ENCODE measurements at regions not wholly inside any gene's neighbourhood (a gene's known extent, or its start where the extent isn't known, plus 50 kb on each side); places are given as distances from the start of the nearest gene placed in this dataset.

DNA sequence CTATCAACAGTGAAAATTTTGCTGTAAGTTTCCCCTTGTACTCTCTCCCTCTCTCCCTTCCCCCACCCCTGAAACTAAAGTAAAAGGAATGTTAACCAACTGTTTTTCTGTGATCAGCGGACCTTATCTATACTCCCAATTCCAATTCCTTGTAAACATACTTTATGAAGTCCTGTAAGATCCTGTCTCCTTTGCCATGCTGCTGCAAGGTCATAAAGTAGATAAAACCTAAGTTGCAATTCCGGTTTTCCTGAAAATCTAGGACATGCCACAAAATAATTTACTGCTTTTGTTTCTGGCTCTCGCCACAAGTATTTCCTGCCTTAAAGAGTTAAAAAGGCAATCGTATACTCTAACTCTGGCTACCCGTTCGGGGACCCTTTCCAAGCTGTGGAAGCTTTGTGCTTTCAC lies 1469.0 kb downstream of the LRRC4C start:
- H3K4me3 ChIP-seq (ENCODE audit: extremely low read depth, insufficient read depth, low read length, poor library complexity, severe bottlenecking) = no peak overlapping the region
- peaks cover 3% of the 10 kb centered on the region for H3K9me3 ChIP-seq (ENCODE audit: control insufficient read depth, low read length)
- peak overlapping the region; percentile 90 for H3K27ac ChIP-seq (ENCODE audit: low read depth, low read length, severe bottlenecking)
- H3K4me1 ChIP-seq (ENCODE audit: control insufficient read depth, insufficient read depth, low read length, poor library complexity, severe bottlenecking) = peaks cover 8% of the 10 kb centered on the region
- no peaks in the 10 kb centered on the region for H3K36me3 ChIP-seq (ENCODE audit: control insufficient read depth, insufficient read depth, low read length)
- 53 to 67% methylated on average over 5 to 6 of the region's 6 CpGs for WGBS, 2 experiments (ENCODE audit: insufficient coverage in 2 of 2)

DNA sequence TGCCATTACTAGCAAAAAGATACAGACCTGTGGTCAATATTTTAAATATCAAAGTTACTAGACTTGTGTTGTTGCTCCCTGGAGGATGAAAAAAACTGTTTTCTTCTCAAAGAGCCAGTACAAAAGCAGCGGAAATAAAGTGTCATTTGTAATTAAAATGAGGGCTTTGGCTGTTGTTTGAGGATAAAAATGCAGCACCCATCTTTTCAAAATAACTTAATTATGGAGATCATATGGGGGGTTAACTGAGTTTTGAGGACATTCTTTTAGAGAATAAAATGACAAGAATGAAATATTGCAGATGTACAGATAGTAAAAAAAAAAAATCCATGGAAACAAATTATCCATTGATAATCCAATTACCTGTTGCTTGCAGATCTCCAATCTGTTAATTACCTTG lies 1484.4 kb downstream of the LRRC4C start:
- H3K9me3 ChIP-seq (ENCODE audit: control insufficient read depth, low read length) = no peaks in the 10 kb centered on the region
- H3K4me1 ChIP-seq (ENCODE audit: control insufficient read depth, insufficient read depth, low read length, poor library complexity, severe bottlenecking) = no peaks in the 10 kb centered on the region
- H3K4me3 ChIP-seq (ENCODE audit: extremely low read depth, insufficient read depth, low read length, poor library complexity, severe bottlenecking) = no peak overlapping the region
- H3K27ac ChIP-seq (ENCODE audit: low read depth, low read length, severe bottlenecking) = no peak overlapping the region
- no CpG with 5 or more reads among the region's 1 CpG for WGBS, 2 experiments (ENCODE audit: insufficient coverage in 2 of 2)
- H3K36me3 ChIP-seq (ENCODE audit: control insufficient read depth, insufficient read depth, low read length) = no peaks in the 10 kb centered on the region

DNA sequence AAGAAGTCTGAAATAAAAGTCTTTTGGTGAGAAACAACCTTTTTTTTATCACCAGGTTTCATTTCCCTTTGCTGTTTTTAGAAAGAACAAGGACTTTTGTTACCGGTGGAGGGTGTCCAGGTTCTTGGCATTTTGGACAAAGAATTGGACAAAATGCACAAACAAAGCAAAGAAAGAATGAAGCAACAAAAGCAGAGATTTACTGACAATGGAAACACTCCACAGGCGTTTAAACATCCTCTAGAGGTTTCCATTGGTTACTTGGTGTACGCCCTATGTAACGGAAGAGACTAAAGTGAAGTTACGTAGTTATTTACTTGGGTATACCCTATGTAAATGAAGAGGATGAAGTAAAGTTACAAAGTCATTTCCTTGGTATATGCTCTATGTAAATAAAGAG lies 1487.0 kb downstream of the LRRC4C start:
- Histone ChIP-seq H3K4me1 (ENCODE audit: control insufficient read depth, insufficient read depth, low read length, poor library complexity, severe bottlenecking) (no peaks in the 10 kb centered on the region), H3K9me3 (ENCODE audit: control insufficient read depth, low read length) (no peaks in the 10 kb centered on the region), H3K36me3 (ENCODE audit: control insufficient read depth, insufficient read depth, low read length) (no peaks in the 10 kb centered on the region), H3K4me3 (ENCODE audit: extremely low read depth, insufficient read depth, low read length, poor library complexity, severe bottlenecking) (no peak overlapping the region), H3K27ac (ENCODE audit: low read depth, low read length, severe bottlenecking) (no peak overlapping the region)
- WGBS, 2 experiments (ENCODE audit: insufficient coverage in 2 of 2) = 90 to 94% methylated on average over 2 to 4 of the region's 5 CpGs

GRCh38 chr11:39971938-39972337 lies 1487.5 kb downstream of the LRRC4C start:
- no peaks in the 10 kb centered on the region for H3K36me3 ChIP-seq (ENCODE audit: control insufficient read depth, insufficient read depth, low read length)
- no peak overlapping the region for H3K27ac ChIP-seq (ENCODE audit: low read depth, low read length, severe bottlenecking)
- 89% methylated on average over 2 of the region's 3 CpGs; no CpG with 5 or more reads in 1 of the 2 experiments for WGBS, 2 experiments (ENCODE audit: insufficient coverage in 2 of 2)
- H3K4me3 ChIP-seq (ENCODE audit: extremely low read depth, insufficient read depth, low read length, poor library complexity, severe bottlenecking) = no peak overlapping the region
- no peaks in the 10 kb centered on the region for H3K4me1 ChIP-seq (ENCODE audit: control insufficient read depth, insufficient read depth, low read length, poor library complexity, severe bottlenecking)
- no peaks in the 10 kb centered on the region for H3K9me3 ChIP-seq (ENCODE audit: control insufficient read depth, low read length)

DNA sequence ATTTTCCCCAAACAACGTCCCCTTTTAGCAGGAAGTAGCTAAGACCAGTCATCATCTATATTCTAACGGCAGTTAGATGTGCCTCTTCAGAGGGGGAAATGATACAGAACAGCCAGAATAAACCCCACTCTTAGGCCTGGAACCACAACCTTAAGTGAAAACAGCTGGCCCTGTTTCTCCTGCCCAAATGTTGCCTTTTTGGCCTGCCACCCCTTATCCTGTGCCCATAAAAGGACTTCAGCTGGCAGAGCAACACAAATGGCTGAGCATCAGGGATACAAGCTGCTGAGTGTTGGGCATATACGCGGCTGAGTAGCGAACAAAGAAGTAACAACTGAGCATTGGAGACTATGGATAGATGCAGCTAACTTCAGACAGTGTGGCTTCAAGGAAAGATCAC lies 1491.4 kb downstream of the LRRC4C start:
- no peaks in the 10 kb centered on the region for H3K4me1 ChIP-seq (ENCODE audit: control insufficient read depth, insufficient read depth, low read length, poor library complexity, severe bottlenecking)
- no peak overlapping the region for H3K4me3 ChIP-seq (ENCODE audit: extremely low read depth, insufficient read depth, low read length, poor library complexity, severe bottlenecking)
- no peaks in the 10 kb centered on the region for H3K9me3 ChIP-seq (ENCODE audit: control insufficient read depth, low read length)
- 100% methylated on average over 2 to 4 of the region's 5 CpGs for WGBS, 2 experiments (ENCODE audit: insufficient coverage in 2 of 2)
- no peak overlapping the region for H3K27ac ChIP-seq (ENCODE audit: low read depth, low read length, severe bottlenecking)
- H3K36me3 ChIP-seq (ENCODE audit: control insufficient read depth, insufficient read depth, low read length) = no peaks in the 10 kb centered on the region

- H3K36me3 ChIP-seq (ENCODE audit: control insufficient read depth, insufficient read depth, low read length) = no peaks in the 10 kb centered on the region
- H3K4me3 ChIP-seq (ENCODE audit: extremely low read depth, insufficient read depth, low read length, poor library complexity, severe bottlenecking) = no peak overlapping the region
- no peaks in the 10 kb centered on the region for H3K9me3 ChIP-seq (ENCODE audit: control insufficient read depth, low read length)
- H3K4me1 ChIP-seq (ENCODE audit: control insufficient read depth, insufficient read depth, low read length, poor library complexity, severe bottlenecking) = no peaks in the 10 kb centered on the region
- WGBS, 2 experiments (ENCODE audit: insufficient coverage in 2 of 2) = 90% methylated on average over 2 of the region's 5 CpGs; no CpG with 5 or more reads in 1 of the 2 experiments
- H3K27ac ChIP-seq (ENCODE audit: low read depth, low read length, severe bottlenecking) = no peak overlapping the region
Measured at GRCh38 chr11:39965701-39966100, 1493.8 kb downstream of the LRRC4C start.

DNA sequence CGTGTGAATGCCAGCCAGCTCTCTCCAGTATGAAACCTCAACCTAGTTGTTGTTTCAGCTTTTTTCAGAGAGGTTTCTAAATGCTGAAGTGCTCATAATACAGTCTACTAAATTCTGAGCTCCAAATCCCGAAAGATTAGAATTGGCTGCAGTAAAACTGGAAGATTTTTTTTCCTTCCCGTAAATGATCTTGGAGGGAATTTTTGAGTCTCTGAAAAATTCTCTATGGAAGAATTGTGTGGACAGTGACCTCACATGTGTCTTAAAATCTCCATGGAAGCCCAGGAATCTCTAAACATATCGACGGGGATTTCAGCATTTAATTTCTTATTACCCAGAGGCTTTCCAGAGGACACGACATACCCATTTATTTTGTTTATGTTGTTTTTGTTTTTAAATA lies 1499.2 kb downstream of the LRRC4C start:
- Histone ChIP-seq H3K27ac (ENCODE audit: low read depth, low read length, severe bottlenecking) (no peak overlapping the region), H3K4me1 (ENCODE audit: control insufficient read depth, insufficient read depth, low read length, poor library complexity, severe bottlenecking) (no peaks in the 10 kb centered on the region), H3K36me3 (ENCODE audit: control insufficient read depth, insufficient read depth, low read length) (no peaks in the 10 kb centered on the region), H3K9me3 (ENCODE audit: control insufficient read depth, low read length) (no peaks in the 10 kb centered on the region), H3K4me3 (ENCODE audit: extremely low read depth, insufficient read depth, low read length, poor library complexity, severe bottlenecking) (no peak overlapping the region)
- WGBS, 2 experiments (ENCODE audit: insufficient coverage in 2 of 2) = 80 to 100% methylated on average over 1 to 2 of the region's 6 CpGs

DNA sequence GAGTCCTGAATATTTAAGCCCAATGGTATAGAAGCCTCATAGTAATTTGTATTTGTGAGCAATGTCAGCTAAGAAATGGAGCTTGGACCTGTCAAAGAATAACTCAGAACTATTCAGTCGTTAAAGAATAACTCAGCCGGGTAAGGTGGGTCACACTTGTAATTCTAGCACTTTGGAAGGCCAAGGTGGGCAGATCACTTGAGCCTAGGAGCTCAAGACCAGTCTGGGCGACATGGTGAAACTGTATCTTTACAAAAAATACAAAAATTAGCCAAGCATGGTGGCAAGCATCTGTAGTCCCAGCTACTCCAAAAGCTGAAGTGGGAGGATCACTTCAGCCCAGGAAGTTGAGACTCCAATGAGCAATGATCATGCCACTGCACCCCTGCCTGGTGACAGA lies 1526.5 kb downstream of the LRRC4C start:
- H3K27ac ChIP-seq (ENCODE audit: low read depth, low read length, severe bottlenecking) = no peak overlapping the region
- no peaks in the 10 kb centered on the region for H3K36me3 ChIP-seq (ENCODE audit: control insufficient read depth, insufficient read depth, low read length)
- H3K4me3 ChIP-seq (ENCODE audit: extremely low read depth, insufficient read depth, low read length, poor library complexity, severe bottlenecking) = no peak overlapping the region
- H3K4me1 ChIP-seq (ENCODE audit: control insufficient read depth, insufficient read depth, low read length, poor library complexity, severe bottlenecking) = no peaks in the 10 kb centered on the region
- 77 to 83% methylated on average over 2 to 3 of the region's 3 CpGs for WGBS, 2 experiments (ENCODE audit: insufficient coverage in 2 of 2)
- H3K9me3 ChIP-seq (ENCODE audit: control insufficient read depth, low read length) = no peaks in the 10 kb centered on the region

DNA sequence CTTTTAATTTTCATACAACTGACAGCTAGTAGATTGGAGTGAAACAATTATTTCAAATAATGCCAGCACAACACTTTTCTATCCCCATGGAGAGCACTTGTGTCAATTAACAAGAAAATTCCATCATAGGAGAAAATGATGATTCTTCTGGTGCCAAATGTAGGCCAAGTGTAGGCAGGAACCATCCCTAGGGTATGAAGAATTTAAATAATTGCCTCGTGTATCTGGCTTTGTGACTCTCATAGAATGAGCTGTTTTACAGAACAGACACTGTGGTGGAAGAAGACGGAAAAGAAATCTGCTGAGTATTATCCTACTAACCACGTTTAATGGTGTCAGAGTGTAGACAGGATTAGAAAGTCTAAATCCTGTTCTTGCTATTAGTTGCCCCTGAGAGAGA lies 1542.2 kb downstream of the LRRC4C start:
- Histone ChIP-seq H3K4me1 (ENCODE audit: control insufficient read depth, insufficient read depth, low read length, poor library complexity, severe bottlenecking) (no peaks in the 10 kb centered on the region), H3K4me3 (ENCODE audit: extremely low read depth, insufficient read depth, low read length, poor library complexity, severe bottlenecking) (no peak overlapping the region), H3K36me3 (ENCODE audit: control insufficient read depth, insufficient read depth, low read length) (no peaks in the 10 kb centered on the region), H3K9me3 (ENCODE audit: control insufficient read depth, low read length) (no peaks in the 10 kb centered on the region), H3K27ac (ENCODE audit: low read depth, low read length, severe bottlenecking) (no peak overlapping the region)
- 83 to 94% methylated on average over 2 to 3 of the region's 3 CpGs for WGBS, 2 experiments (ENCODE audit: insufficient coverage in 2 of 2)

DNA sequence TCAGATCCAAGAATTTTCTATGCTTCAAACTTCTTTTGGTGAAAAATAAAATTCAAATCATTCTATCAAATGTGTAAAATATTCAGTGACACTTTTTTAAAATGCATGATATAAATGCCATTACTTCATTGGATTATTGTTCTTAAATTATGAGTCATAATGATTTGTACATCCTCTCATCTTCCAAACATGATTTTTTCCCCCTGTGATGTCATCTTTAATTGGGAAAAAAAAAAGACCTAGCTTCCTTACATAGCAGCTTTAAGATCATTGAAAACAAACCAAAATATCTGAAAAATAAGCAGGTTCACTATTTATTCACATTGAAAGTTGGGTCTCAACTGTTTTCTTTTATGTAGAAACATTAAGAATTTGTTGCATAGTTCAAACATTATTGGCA lies 1549.4 kb downstream of the LRRC4C start:
- no peaks in the 10 kb centered on the region for H3K9me3 ChIP-seq (ENCODE audit: control insufficient read depth, low read length)
- no peaks in the 10 kb centered on the region for H3K36me3 ChIP-seq (ENCODE audit: control insufficient read depth, insufficient read depth, low read length)
- H3K4me3 ChIP-seq (ENCODE audit: extremely low read depth, insufficient read depth, low read length, poor library complexity, severe bottlenecking) = no peak overlapping the region
- H3K4me1 ChIP-seq (ENCODE audit: control insufficient read depth, insufficient read depth, low read length, poor library complexity, severe bottlenecking) = no peaks in the 10 kb centered on the region
- H3K27ac ChIP-seq (ENCODE audit: low read depth, low read length, severe bottlenecking) = no peak overlapping the region

DNA sequence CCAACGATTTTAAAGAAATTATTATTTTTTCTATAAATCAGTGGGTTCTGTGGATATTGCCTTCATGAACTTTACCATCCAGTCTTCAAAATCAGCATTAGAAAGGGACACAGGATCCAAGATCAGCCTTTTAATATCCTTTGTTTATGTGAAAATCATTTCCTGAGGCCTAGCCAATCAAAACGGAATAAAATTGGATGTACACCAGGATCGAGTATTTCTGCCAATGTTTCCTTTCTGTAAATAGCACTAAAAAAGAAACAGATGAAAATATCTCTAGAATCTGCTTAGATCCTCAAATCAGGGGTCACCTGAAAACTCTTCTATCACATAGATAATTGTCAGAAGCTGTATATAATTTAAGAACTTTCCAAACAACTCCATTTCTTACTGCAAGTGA lies 1598.5 kb downstream of the LRRC4C start:
- Histone ChIP-seq H3K27ac (ENCODE audit: low read depth, low read length, severe bottlenecking) (no peak overlapping the region), H3K36me3 (ENCODE audit: control insufficient read depth, insufficient read depth, low read length) (no peaks in the 10 kb centered on the region), H3K4me1 (ENCODE audit: control insufficient read depth, insufficient read depth, low read length, poor library complexity, severe bottlenecking) (no peaks in the 10 kb centered on the region), H3K4me3 (ENCODE audit: extremely low read depth, insufficient read depth, low read length, poor library complexity, severe bottlenecking) (no peak overlapping the region), H3K9me3 (ENCODE audit: control insufficient read depth, low read length) (peaks cover 5% of the 10 kb centered on the region)
- 84% methylated on average over 2 of the region's 3 CpGs; no CpG with 5 or more reads in 1 of the 2 experiments for WGBS, 2 experiments (ENCODE audit: insufficient coverage in 2 of 2)
